AG04450 (cell line): ENCODE measurements at regions not wholly inside any gene's neighbourhood (a gene's known extent, or its start where the extent isn't known, plus 50 kb on each side); places are given as distances from the start of the nearest gene placed in this dataset.

Source experiments
- CTCF ChIA-PET: fragments of 300-600, 350-600 bp; formaldehyde crosslinking; extraction: SDS; loops from one replicate; lab custom pipeline; 2022; ENCODE audit warnings: antibody characterized with exemption, inconsistent platforms; lab: Charles Lee
- POLR2A ChIA-PET: fragments of 350-600 bp; formaldehyde crosslinking; extraction: SDS; loops from one replicate; lab custom pipeline; 2021; ENCODE audit warnings: antibody characterized with exemption, inconsistent platforms; lab: Yijun Ruan, JAX
- DNase-seq: peaks from one replicate; pipeline ENCODE4 v3.0.0-alpha.2; 2011; ENCODE audit warnings: low read depth, low spot score
- H3K27ac ChIP-seq: one replicate; pipeline ENCODE4 v1.5.1; 2012; ENCODE audit warnings: low read depth, low read length, control low read depth
- H3K27me3 ChIP-seq: one replicate; pipeline ENCODE4 v1.6.0; 2012; ENCODE audit warnings: low read length; ENCODE audit not compliant: control insufficient read depth, insufficient read depth
- H3K4me3 ChIP-seq: 2 replicates; pipeline ENCODE4 v1.5.1; 2011; ENCODE audit warnings: mild to moderate bottlenecking, low read depth, low read length, control low read depth
- H3K9me3 ChIP-seq: 2 replicates; pipeline ENCODE4 v1.5.1; 2012; ENCODE audit warnings: low read length; ENCODE audit not compliant: control insufficient read depth, insufficient read depth
- TF ChIP-seq, protein P1 (sequence below): IDR thresholded peaks from 2 replicates; pipeline ENCODE4 v1.5.1; 2011; ENCODE audit warnings: low read depth, low read length, control low read depth, inconsistent platforms

GRCh38 chr2:222779145-222779832 is 81.5 kb upstream of the ACSL3 start:
- POLR2A ChIA-PET: no interaction called here
- TF ChIP-seq, protein P1, sequence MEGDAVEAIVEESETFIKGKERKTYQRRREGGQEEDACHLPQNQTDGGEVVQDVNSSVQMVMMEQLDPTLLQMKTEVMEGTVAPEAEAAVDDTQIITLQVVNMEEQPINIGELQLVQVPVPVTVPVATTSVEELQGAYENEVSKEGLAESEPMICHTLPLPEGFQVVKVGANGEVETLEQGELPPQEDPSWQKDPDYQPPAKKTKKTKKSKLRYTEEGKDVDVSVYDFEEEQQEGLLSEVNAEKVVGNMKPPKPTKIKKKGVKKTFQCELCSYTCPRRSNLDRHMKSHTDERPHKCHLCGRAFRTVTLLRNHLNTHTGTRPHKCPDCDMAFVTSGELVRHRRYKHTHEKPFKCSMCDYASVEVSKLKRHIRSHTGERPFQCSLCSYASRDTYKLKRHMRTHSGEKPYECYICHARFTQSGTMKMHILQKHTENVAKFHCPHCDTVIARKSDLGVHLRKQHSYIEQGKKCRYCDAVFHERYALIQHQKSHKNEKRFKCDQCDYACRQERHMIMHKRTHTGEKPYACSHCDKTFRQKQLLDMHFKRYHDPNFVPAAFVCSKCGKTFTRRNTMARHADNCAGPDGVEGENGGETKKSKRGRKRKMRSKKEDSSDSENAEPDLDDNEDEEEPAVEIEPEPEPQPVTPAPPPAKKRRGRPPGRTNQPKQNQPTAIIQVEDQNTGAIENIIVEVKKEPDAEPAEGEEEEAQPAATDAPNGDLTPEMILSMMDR: no peak
- DNase-seq: no peak
- H3K4me3 ChIP-seq: no peak overlapping the region
- CTCF ChIA-PET: interaction anchor here (1.7 kb wide), 2 partner anchors 9 to 18 kb away, joined by 3 to 9 read pairs; no protein-coding TSS in a partner anchor
- H3K9me3 ChIP-seq: no peaks in the 10 kb centered on the region
- no peak overlapping the region for H3K27ac ChIP-seq
- peaks cover 10% of the 10 kb centered on the region for H3K27me3 ChIP-seq

DNA sequence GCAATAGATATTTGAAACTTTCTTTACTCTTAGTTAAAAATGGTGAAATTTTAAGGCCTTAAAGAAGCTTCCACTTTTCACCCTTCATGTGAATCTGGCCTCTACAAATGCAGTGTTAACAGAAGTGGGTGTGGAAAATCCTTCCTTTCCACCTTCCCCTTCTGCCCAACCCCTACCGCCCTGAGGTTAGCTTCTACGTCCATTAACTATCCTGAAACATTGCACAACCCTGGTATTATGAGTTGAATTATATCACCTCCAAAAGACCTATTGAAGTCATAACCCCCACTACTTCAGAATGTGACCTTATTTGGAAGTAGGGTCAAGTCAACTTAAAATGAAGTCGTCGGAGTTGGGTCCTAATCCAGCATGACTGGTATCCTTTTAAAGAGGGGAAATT is 80.8 kb upstream of the ACSL3 start:
- ChIA-PET CTCF (interaction anchor here (1.7 kb wide), 1 partner anchor 8 kb away, joined by 3 read pairs; no protein-coding TSS in a partner anchor), POLR2A (no interaction called here)
- TF ChIP-seq, protein P1: no peak
- Histone ChIP-seq H3K4me3 (no peak overlapping the region), H3K9me3 (no peaks in the 10 kb centered on the region; the same call in 1 of the 2 replicates), H3K27ac (no peak overlapping the region), H3K27me3 (peaks cover 10% of the 10 kb centered on the region)
- DNase-seq: no peak

- Histone ChIP-seq H3K4me3 (no peak overlapping the region), H3K27ac (no peak overlapping the region), H3K9me3 (no peaks in the 10 kb centered on the region; the same call in 1 of the 2 replicates), H3K27me3 (peaks cover 4% of the 10 kb centered on the region)
- DNase-seq: no peak
- TF ChIP-seq, protein P1: no peak
- ChIA-PET POLR2A (no interaction called here), CTCF (no interaction called here)
These were observed 78.6 kb upstream of the ACSL3 start for GRCh38 chr2:222782201-222782730.

DNA sequence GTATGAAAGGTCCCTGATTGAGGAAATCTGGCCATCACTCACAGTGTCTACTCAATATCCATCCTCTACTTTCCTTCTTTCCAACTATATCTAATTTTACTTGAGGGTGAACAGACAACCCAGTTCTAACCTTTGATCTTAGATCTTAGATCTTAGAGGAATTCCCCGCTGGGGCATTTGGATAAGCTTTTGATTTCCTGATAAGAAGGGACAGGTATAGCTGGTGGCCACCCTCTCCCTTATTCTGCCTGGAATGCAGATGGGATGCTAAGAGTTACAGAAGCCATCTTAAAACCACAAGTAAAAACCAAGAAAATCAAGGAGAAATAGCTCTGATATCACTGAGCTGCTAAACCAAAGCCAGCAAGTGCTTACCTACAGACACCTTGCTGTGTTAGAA is 77.2 kb upstream of the ACSL3 start:
- ChIA-PET POLR2A (interaction anchor here (0.5 kb wide), 1 partner anchor 89 kb away, joined by 3 read pairs; no protein-coding TSS in a partner anchor), CTCF (no interaction called here)
- no peaks in the 10 kb centered on the region; the same call in 1 of the 2 replicates for H3K9me3 ChIP-seq
- TF ChIP-seq, protein P1: no peak
- DNase-seq: no peak
- H3K4me3 ChIP-seq: no peak overlapping the region
- no peak overlapping the region for H3K27ac ChIP-seq
- H3K27me3 ChIP-seq: peaks cover 3% of the 10 kb centered on the region

DNA sequence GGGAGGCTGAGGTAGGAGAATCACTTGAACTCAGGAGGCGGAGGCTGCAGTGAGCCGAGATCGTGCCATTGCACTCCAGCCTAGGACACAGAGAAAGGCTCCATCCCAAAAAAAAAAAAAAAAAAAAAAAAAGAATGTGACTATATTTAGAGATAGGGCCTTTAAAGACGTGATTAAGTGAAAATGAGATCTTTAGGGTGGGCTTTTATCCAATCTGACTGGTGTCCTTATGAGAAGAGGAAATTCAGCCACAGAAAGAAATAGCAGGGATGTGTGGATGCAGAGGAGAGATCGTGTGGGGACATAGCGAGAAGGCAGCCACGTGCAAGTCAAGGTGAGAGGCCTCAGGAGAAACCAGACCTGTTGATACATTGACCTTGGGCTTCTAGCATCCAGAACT is 69.9 kb upstream of the ACSL3 start:
- no peak for DNase-seq
- CTCF ChIA-PET: no interaction called here
- TF ChIP-seq, protein P1: no peak
- POLR2A ChIA-PET: no interaction called here
- Histone ChIP-seq H3K27me3 (no peaks in the 10 kb centered on the region), H3K4me3 (no peak overlapping the region), H3K27ac (no peak overlapping the region), H3K9me3 (no peaks in the 10 kb centered on the region)
